ENCODE measurements at regions not wholly inside any gene's neighbourhood (a gene's known extent, or its start where the extent isn't known, plus 50 kb on each side); places are given as distances from the start of the nearest gene placed in this dataset.
A peak's percentile ranks its signal among the peaks of the same experiment; 100 is the strongest.

DNA sequence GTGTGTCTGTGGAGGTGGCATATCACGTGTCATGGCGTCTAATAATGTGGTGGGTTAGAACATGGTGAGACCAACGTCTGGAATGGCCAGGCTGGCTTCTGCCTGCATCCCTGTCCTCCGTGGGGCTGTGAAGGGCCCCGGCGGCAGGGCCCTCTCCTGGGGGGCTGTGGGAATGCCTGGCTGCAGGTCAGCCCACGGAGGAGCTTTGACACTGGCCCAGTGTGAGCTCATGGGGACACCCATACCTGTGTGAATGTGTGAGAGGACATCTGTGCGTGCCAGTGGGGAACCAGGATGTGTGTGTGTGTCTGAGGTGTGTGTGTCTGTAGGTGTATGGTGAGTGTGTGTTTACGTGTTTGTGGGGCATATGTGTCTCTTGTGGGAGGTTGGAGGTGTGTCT is 300.1 kb downstream of the TEX29 start:
- Histone ChIP-seq H3K36me3 (no peaks in the 10 kb centered on the region), H3K4me3 (no peak overlapping the region), H3K27ac (no peak overlapping the region), H3K4me1 (no peaks in the 10 kb centered on the region), H3K27me3 (peaks cover 0 to 10% (median 0%) of the 10 kb centered on the region in 3 donors), H3K9me3 (no peaks in the 10 kb centered on the region)
- 83 to 90% (median 87%) methylated on average over 9 of the region's 9 CpGs for WGBS, 5 donors
- TF ChIP-seq POLR2AphosphoS5 (IDR thresholded peaks at IDR 0.05) (no peak), POLR2A (IDR thresholded peaks at IDR 0.05) (no peak), EP300 (IDR thresholded peaks at IDR 0.05) (no peak)
- TF ChIP-seq, protein P1, sequence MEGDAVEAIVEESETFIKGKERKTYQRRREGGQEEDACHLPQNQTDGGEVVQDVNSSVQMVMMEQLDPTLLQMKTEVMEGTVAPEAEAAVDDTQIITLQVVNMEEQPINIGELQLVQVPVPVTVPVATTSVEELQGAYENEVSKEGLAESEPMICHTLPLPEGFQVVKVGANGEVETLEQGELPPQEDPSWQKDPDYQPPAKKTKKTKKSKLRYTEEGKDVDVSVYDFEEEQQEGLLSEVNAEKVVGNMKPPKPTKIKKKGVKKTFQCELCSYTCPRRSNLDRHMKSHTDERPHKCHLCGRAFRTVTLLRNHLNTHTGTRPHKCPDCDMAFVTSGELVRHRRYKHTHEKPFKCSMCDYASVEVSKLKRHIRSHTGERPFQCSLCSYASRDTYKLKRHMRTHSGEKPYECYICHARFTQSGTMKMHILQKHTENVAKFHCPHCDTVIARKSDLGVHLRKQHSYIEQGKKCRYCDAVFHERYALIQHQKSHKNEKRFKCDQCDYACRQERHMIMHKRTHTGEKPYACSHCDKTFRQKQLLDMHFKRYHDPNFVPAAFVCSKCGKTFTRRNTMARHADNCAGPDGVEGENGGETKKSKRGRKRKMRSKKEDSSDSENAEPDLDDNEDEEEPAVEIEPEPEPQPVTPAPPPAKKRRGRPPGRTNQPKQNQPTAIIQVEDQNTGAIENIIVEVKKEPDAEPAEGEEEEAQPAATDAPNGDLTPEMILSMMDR (IDR thresholded peaks at IDR 0.05), result no peak
- no peak for DNase-seq
- intact Hi-C loops (cut with DNase I; ENCODE audit: low total_unique reads), result no loop called here

- peaks cover 0 to 10% (median 0%) of the 10 kb centered on the region in 3 donors for H3K27me3 ChIP-seq
- TF ChIP-seq POLR2A (IDR thresholded peaks at IDR 0.05), result no peak
- TF ChIP-seq, protein P1 (IDR thresholded peaks at IDR 0.05), result no peak
- no peak for TF ChIP-seq EP300 (IDR thresholded peaks at IDR 0.05)
- no peak for TF ChIP-seq POLR2AphosphoS5 (IDR thresholded peaks at IDR 0.05)
- intact Hi-C loops (cut with DNase I; ENCODE audit: low total_unique reads), result no loop called here
- H3K4me1 ChIP-seq, result no peaks in the 10 kb centered on the region
- 85 to 98% (median 97%) methylated on average over 5 of the region's 5 CpGs for WGBS, 5 donors
- H3K36me3 ChIP-seq, result no peaks in the 10 kb centered on the region
- H3K27ac ChIP-seq, result no peak overlapping the region
- no peak for DNase-seq
- no peaks in the 10 kb centered on the region for H3K9me3 ChIP-seq
- no peak overlapping the region for H3K4me3 ChIP-seq
Measured at GRCh38 chr13:111621164-111621563, 300.7 kb downstream of the TEX29 start.

DNA sequence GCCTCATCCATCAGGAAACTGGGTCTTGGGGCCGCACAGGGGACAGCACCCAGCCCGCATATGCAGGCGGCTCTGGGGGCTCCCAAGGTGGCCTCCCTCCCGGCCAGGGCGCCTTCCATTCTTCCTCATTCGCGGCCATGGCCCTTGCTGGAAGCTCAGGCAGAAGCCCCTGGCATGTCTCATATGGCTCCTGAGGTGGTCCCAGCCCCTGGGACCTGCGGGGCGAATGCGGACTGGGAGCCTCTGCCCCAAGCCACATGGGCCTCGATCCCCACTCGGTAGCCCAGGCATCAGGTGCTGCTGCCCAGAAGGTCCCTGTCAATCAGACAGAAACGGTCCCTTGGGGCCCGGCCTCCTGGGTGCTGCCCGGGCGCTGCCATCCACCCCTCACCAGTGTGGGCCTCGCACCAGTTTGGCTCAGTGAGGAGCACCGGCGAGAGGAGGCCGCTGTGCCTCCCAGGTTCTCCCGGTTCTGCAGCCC is 301.6 kb downstream of the TEX29 start:
- intact Hi-C loops (cut with DNase I; ENCODE audit: low total_unique reads), result no loop called here
- no peaks in the 10 kb centered on the region for H3K9me3 ChIP-seq
- no peak overlapping the region for H3K4me3 ChIP-seq
- H3K27ac ChIP-seq, result no peak overlapping the region
- H3K36me3 ChIP-seq, result no peaks in the 10 kb centered on the region
- peaks cover 0 to 16% (median 0%) of the 10 kb centered on the region in 3 donors for H3K27me3 ChIP-seq
- no peaks in the 10 kb centered on the region for H3K4me1 ChIP-seq
- 90 to 96% (median 94%) methylated on average over 8 to 21 of the region's 21 CpGs for WGBS, 5 donors
- TF ChIP-seq, protein P1 (IDR thresholded peaks at IDR 0.05), result no peak
- no peak for TF ChIP-seq EP300 (IDR thresholded peaks at IDR 0.05)
- no peak for TF ChIP-seq POLR2A (IDR thresholded peaks at IDR 0.05)
- TF ChIP-seq POLR2AphosphoS5 (IDR thresholded peaks at IDR 0.05), result no peak
- DNase-seq, result peak in 1 of 2 donors; percentile 20

DNA sequence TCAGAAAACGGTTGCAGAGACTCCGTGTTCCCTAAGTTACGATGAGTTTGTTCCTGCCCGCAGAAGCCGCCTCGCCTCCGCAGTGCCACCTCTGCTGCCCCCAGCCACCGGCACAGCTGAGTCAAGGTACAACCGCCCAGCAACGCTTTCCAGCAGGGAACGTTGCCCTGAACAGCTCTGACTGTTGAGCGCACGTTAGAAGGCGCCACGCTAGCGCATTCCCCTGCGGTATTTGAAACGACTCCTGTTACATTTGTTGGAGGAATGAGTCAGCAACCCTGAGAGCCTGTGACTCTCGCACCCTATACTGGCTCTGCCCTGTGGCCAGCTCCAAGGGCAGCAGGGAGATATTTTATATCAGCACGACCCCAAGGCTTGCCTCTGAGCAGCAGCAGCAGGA is 302.8 kb downstream of the TEX29 start:
- peaks cover 0 to 26% (median 0%) of the 10 kb centered on the region in 3 donors for H3K27me3 ChIP-seq
- H3K27ac ChIP-seq, result no peak overlapping the region
- no peaks in the 10 kb centered on the region for H3K9me3 ChIP-seq
- no peaks in the 10 kb centered on the region for H3K36me3 ChIP-seq
- no peak for DNase-seq
- TF ChIP-seq POLR2A (IDR thresholded peaks at IDR 0.05) (no peak), POLR2AphosphoS5 (IDR thresholded peaks at IDR 0.05) (no peak), EP300 (IDR thresholded peaks at IDR 0.05) (no peak)
- TF ChIP-seq, protein P1 (IDR thresholded peaks at IDR 0.05), result no peak
- H3K4me1 ChIP-seq, result no peaks in the 10 kb centered on the region
- intact Hi-C loops (cut with DNase I; ENCODE audit: low total_unique reads), result no loop called here
- 83 to 91% (median 87%) methylated on average over 19 to 20 of the region's 20 CpGs for WGBS, 5 donors
- no peak overlapping the region for H3K4me3 ChIP-seq

Measured in stomach (tissue), 8 donors.